ENCODE measurements at regions not wholly inside any gene's neighbourhood (a gene's known extent, or its start where the extent isn't known, plus 50 kb on each side); places are given as distances from the start of the nearest gene placed in this dataset.
A peak's percentile ranks its signal among the peaks of the same experiment; 100 is the strongest.

GRCh38 chrX:6761251-6761650, 226.3 kb upstream of the VCX3A start:
- Histone ChIP-seq H3K4me1 (ENCODE audit: control insufficient read depth, insufficient read depth, low read length) (no peaks in the 10 kb centered on the region), H3K27ac (ENCODE audit: low read depth, low read length) (no peak overlapping the region), H3K9ac (ENCODE audit: low read length) (no peak overlapping the region), H3K4me3 (ENCODE audit: low read length) (no peak overlapping the region), H3K27me3 (ENCODE audit: control insufficient read depth, insufficient read depth, low read length) (no peaks in the 10 kb centered on the region), H3K36me3 (ENCODE audit: control insufficient read depth, insufficient read depth, low read length) (no peaks in the 10 kb centered on the region)

GRCh38 chrX:6759655-6760375, 224.9 kb upstream of the VCX3A start:
- H3K4me3 ChIP-seq (ENCODE audit: low read length): no peak overlapping the region
- H3K27ac ChIP-seq (ENCODE audit: low read depth, low read length): no peak overlapping the region
- H3K4me1 ChIP-seq (ENCODE audit: control insufficient read depth, insufficient read depth, low read length): no peaks in the 10 kb centered on the region
- H3K9ac ChIP-seq (ENCODE audit: low read length): no peak overlapping the region
- no peaks in the 10 kb centered on the region for H3K36me3 ChIP-seq (ENCODE audit: control insufficient read depth, insufficient read depth, low read length)
- no peaks in the 10 kb centered on the region for H3K27me3 ChIP-seq (ENCODE audit: control insufficient read depth, insufficient read depth, low read length)

- Histone ChIP-seq H3K9ac (ENCODE audit: low read length) (no peak overlapping the region), H3K4me1 (ENCODE audit: control insufficient read depth, insufficient read depth, low read length) (no peaks in the 10 kb centered on the region), H3K36me3 (ENCODE audit: control insufficient read depth, insufficient read depth, low read length) (no peaks in the 10 kb centered on the region), H3K27ac (ENCODE audit: low read depth, low read length) (no peak overlapping the region), H3K27me3 (ENCODE audit: control insufficient read depth, insufficient read depth, low read length) (no peaks in the 10 kb centered on the region), H3K4me3 (ENCODE audit: low read length) (no peak overlapping the region)
Measured at GRCh38 chrX:6758234-6758633, 223.3 kb upstream of the VCX3A start.

- Histone ChIP-seq H3K36me3 (ENCODE audit: control insufficient read depth, insufficient read depth, low read length) (no peaks in the 10 kb centered on the region), H3K9ac (ENCODE audit: low read length) (no peak overlapping the region), H3K4me1 (ENCODE audit: control insufficient read depth, insufficient read depth, low read length) (no peaks in the 10 kb centered on the region), H3K4me3 (ENCODE audit: low read length) (no peak overlapping the region), H3K27me3 (ENCODE audit: control insufficient read depth, insufficient read depth, low read length) (no peaks in the 10 kb centered on the region), H3K27ac (ENCODE audit: low read depth, low read length) (no peak overlapping the region)
Measured at GRCh38 chrX:6757631-6758030, 222.7 kb upstream of the VCX3A start.

- no peak overlapping the region for H3K9ac ChIP-seq (ENCODE audit: low read length)
- H3K36me3 ChIP-seq (ENCODE audit: control insufficient read depth, insufficient read depth, low read length): no peaks in the 10 kb centered on the region
- no peaks in the 10 kb centered on the region for H3K4me1 ChIP-seq (ENCODE audit: control insufficient read depth, insufficient read depth, low read length)
- no peak overlapping the region for H3K4me3 ChIP-seq (ENCODE audit: low read length)
- H3K27ac ChIP-seq (ENCODE audit: low read depth, low read length): no peak overlapping the region
- H3K27me3 ChIP-seq (ENCODE audit: control insufficient read depth, insufficient read depth, low read length): no peaks in the 10 kb centered on the region
Measured at GRCh38 chrX:6748595-6748994, 213.7 kb upstream of the VCX3A start.

- H3K9ac ChIP-seq (ENCODE audit: low read length): no peak overlapping the region
- H3K27ac ChIP-seq (ENCODE audit: low read depth, low read length): no peak overlapping the region
- no peaks in the 10 kb centered on the region for H3K4me1 ChIP-seq (ENCODE audit: control insufficient read depth, insufficient read depth, low read length)
- no peaks in the 10 kb centered on the region for H3K27me3 ChIP-seq (ENCODE audit: control insufficient read depth, insufficient read depth, low read length)
- no peak overlapping the region for H3K4me3 ChIP-seq (ENCODE audit: low read length)
- H3K36me3 ChIP-seq (ENCODE audit: control insufficient read depth, insufficient read depth, low read length): no peaks in the 10 kb centered on the region
Measured at GRCh38 chrX:6738518-6739470, 203.9 kb upstream of the VCX3A start.

- no peaks in the 10 kb centered on the region for H3K36me3 ChIP-seq (ENCODE audit: control insufficient read depth, insufficient read depth, low read length)
- H3K27ac ChIP-seq (ENCODE audit: low read depth, low read length): no peak overlapping the region
- no peaks in the 10 kb centered on the region for H3K27me3 ChIP-seq (ENCODE audit: control insufficient read depth, insufficient read depth, low read length)
- no peak overlapping the region for H3K9ac ChIP-seq (ENCODE audit: low read length)
- H3K4me1 ChIP-seq (ENCODE audit: control insufficient read depth, insufficient read depth, low read length): no peaks in the 10 kb centered on the region
- H3K4me3 ChIP-seq (ENCODE audit: low read length): no peak overlapping the region
Measured at GRCh38 chrX:6734844-6735634, 200.1 kb upstream of the VCX3A start.

GRCh38 chrX:6732101-6732500, 197.2 kb upstream of the VCX3A start:
- Histone ChIP-seq H3K4me3 (ENCODE audit: low read length) (no peak overlapping the region), H3K9ac (ENCODE audit: low read length) (no peak overlapping the region), H3K36me3 (ENCODE audit: control insufficient read depth, insufficient read depth, low read length) (no peaks in the 10 kb centered on the region), H3K27me3 (ENCODE audit: control insufficient read depth, insufficient read depth, low read length) (no peaks in the 10 kb centered on the region), H3K4me1 (ENCODE audit: control insufficient read depth, insufficient read depth, low read length) (no peaks in the 10 kb centered on the region), H3K27ac (ENCODE audit: low read depth, low read length) (no peak overlapping the region)

- H3K4me3 ChIP-seq (ENCODE audit: low read length): no peak overlapping the region
- no peaks in the 10 kb centered on the region for H3K36me3 ChIP-seq (ENCODE audit: control insufficient read depth, insufficient read depth, low read length)
- no peaks in the 10 kb centered on the region for H3K27me3 ChIP-seq (ENCODE audit: control insufficient read depth, insufficient read depth, low read length)
- H3K9ac ChIP-seq (ENCODE audit: low read length): no peak overlapping the region
- H3K27ac ChIP-seq (ENCODE audit: low read depth, low read length): no peak overlapping the region
- no peaks in the 10 kb centered on the region for H3K4me1 ChIP-seq (ENCODE audit: control insufficient read depth, insufficient read depth, low read length)
Measured at GRCh38 chrX:6729626-6730025, 194.7 kb upstream of the VCX3A start.

- H3K27me3 ChIP-seq (ENCODE audit: control insufficient read depth, insufficient read depth, low read length): no peaks in the 10 kb centered on the region
- H3K4me1 ChIP-seq (ENCODE audit: control insufficient read depth, insufficient read depth, low read length): no peaks in the 10 kb centered on the region
- no peak overlapping the region for H3K27ac ChIP-seq (ENCODE audit: low read depth, low read length)
- no peak overlapping the region for H3K9ac ChIP-seq (ENCODE audit: low read length)
- no peak overlapping the region for H3K4me3 ChIP-seq (ENCODE audit: low read length)
- no peaks in the 10 kb centered on the region for H3K36me3 ChIP-seq (ENCODE audit: control insufficient read depth, insufficient read depth, low read length)
Measured at GRCh38 chrX:6718766-6719165, 183.8 kb upstream of the VCX3A start.

- Histone ChIP-seq H3K36me3 (ENCODE audit: control insufficient read depth, insufficient read depth, low read length) (no peaks in the 10 kb centered on the region), H3K9ac (ENCODE audit: low read length) (no peak overlapping the region), H3K4me3 (ENCODE audit: low read length) (no peak overlapping the region), H3K4me1 (ENCODE audit: control insufficient read depth, insufficient read depth, low read length) (no peaks in the 10 kb centered on the region), H3K27me3 (ENCODE audit: control insufficient read depth, insufficient read depth, low read length) (no peaks in the 10 kb centered on the region), H3K27ac (ENCODE audit: low read depth, low read length) (no peak overlapping the region)
Measured at GRCh38 chrX:6708676-6709380, 173.9 kb upstream of the VCX3A start.

- Histone ChIP-seq H3K9ac (ENCODE audit: low read length) (no peak overlapping the region), H3K27ac (ENCODE audit: low read depth, low read length) (peak overlapping the region; percentile 32), H3K27me3 (ENCODE audit: control insufficient read depth, insufficient read depth, low read length) (no peaks in the 10 kb centered on the region), H3K4me3 (ENCODE audit: low read length) (no peak overlapping the region), H3K36me3 (ENCODE audit: control insufficient read depth, insufficient read depth, low read length) (no peaks in the 10 kb centered on the region), H3K4me1 (ENCODE audit: control insufficient read depth, insufficient read depth, low read length) (no peaks in the 10 kb centered on the region)
Measured at GRCh38 chrX:6708041-6708440, 173.1 kb upstream of the VCX3A start.
